ENCODE measurements at regions not wholly inside any gene's neighbourhood (a gene's known extent, or its start where the extent isn't known, plus 50 kb on each side); places are given as distances from the start of the nearest gene placed in this dataset.

- no peak overlapping the region for H3K4me2 ChIP-seq (ENCODE audit: low read length)
- no peaks in the 10 kb centered on the region for H3K4me1 ChIP-seq (ENCODE audit: low read length)
- no peaks in the 10 kb centered on the region for H3K79me2 ChIP-seq (ENCODE audit: low read length)
- no peak overlapping the region for H3K4me3 ChIP-seq (ENCODE audit: low read length)
- no peaks in the 10 kb centered on the region for H3K36me3 ChIP-seq (replicated peaks; ENCODE audit: low read depth, low read length)
- H3K9ac ChIP-seq (ENCODE audit: low read length) = no peak overlapping the region
- TF ChIP-seq CTCF (IDR thresholded peaks at IDR 0.05; ENCODE audit: low read depth, low read length) (no peak), EZH2phosphoT487 (IDR thresholded peaks at IDR 0.05; ENCODE audit: low read depth) (no peak)
- no peaks in the 10 kb centered on the region for H3K27me3 ChIP-seq (ENCODE audit: low read depth, low read length)
- no peak overlapping the region for H3K27ac ChIP-seq (ENCODE audit: low read length)
- H3K9me3 ChIP-seq (ENCODE audit: insufficient read depth, low read length) = no peaks in the 10 kb centered on the region
- no peaks in the 10 kb centered on the region for H4K20me1 ChIP-seq (ENCODE audit: insufficient read depth, low read length)
- H2AFZ ChIP-seq (ENCODE audit: low read depth, low read length) = no peak overlapping the region
Observed at GRCh38 chrX:42531441-42531840, 246.5 kb downstream of the PPP1R2C start.

GRCh38 chrX:42530027-42530426 lies 247.9 kb downstream of the PPP1R2C start:
- H3K9ac ChIP-seq (ENCODE audit: low read length) = no peak overlapping the region
- H4K20me1 ChIP-seq (ENCODE audit: insufficient read depth, low read length) = no peaks in the 10 kb centered on the region
- no peak overlapping the region for H3K4me3 ChIP-seq (ENCODE audit: low read length)
- no peaks in the 10 kb centered on the region for H3K36me3 ChIP-seq (replicated peaks; ENCODE audit: low read depth, low read length)
- TF ChIP-seq EZH2phosphoT487 (IDR thresholded peaks at IDR 0.05; ENCODE audit: low read depth) = no peak
- no peak for TF ChIP-seq CTCF (IDR thresholded peaks at IDR 0.05; ENCODE audit: low read depth, low read length)
- no peaks in the 10 kb centered on the region for H3K79me2 ChIP-seq (ENCODE audit: low read length)
- no peak overlapping the region for H3K27ac ChIP-seq (ENCODE audit: low read length)
- no peaks in the 10 kb centered on the region for H3K27me3 ChIP-seq (ENCODE audit: low read depth, low read length)
- H2AFZ ChIP-seq (ENCODE audit: low read depth, low read length) = no peak overlapping the region
- no peaks in the 10 kb centered on the region for H3K4me1 ChIP-seq (ENCODE audit: low read length)
- H3K4me2 ChIP-seq (ENCODE audit: low read length) = no peak overlapping the region
- no peaks in the 10 kb centered on the region for H3K9me3 ChIP-seq (ENCODE audit: insufficient read depth, low read length)

GRCh38 chrX:42524379-42524778 lies 253.6 kb downstream of the PPP1R2C start:
- no peaks in the 10 kb centered on the region for H4K20me1 ChIP-seq (ENCODE audit: insufficient read depth, low read length)
- TF ChIP-seq CTCF (IDR thresholded peaks at IDR 0.05; ENCODE audit: low read depth, low read length) (no peak), EZH2phosphoT487 (IDR thresholded peaks at IDR 0.05; ENCODE audit: low read depth) (no peak)
- no peak overlapping the region for H3K4me3 ChIP-seq (ENCODE audit: low read length)
- H3K79me2 ChIP-seq (ENCODE audit: low read length) = no peaks in the 10 kb centered on the region
- H3K9me3 ChIP-seq (ENCODE audit: insufficient read depth, low read length) = no peaks in the 10 kb centered on the region
- no peak overlapping the region for H3K9ac ChIP-seq (ENCODE audit: low read length)
- H2AFZ ChIP-seq (ENCODE audit: low read depth, low read length) = no peak overlapping the region
- H3K36me3 ChIP-seq (replicated peaks; ENCODE audit: low read depth, low read length) = no peaks in the 10 kb centered on the region
- H3K4me2 ChIP-seq (ENCODE audit: low read length) = no peak overlapping the region
- H3K27me3 ChIP-seq (ENCODE audit: low read depth, low read length) = no peaks in the 10 kb centered on the region
- no peak overlapping the region for H3K27ac ChIP-seq (ENCODE audit: low read length)
- H3K4me1 ChIP-seq (ENCODE audit: low read length) = no peaks in the 10 kb centered on the region

- Histone ChIP-seq H3K4me1 (ENCODE audit: low read length) (no peaks in the 10 kb centered on the region), H3K27me3 (ENCODE audit: low read depth, low read length) (no peaks in the 10 kb centered on the region), H3K9me3 (ENCODE audit: insufficient read depth, low read length) (no peaks in the 10 kb centered on the region), H4K20me1 (ENCODE audit: insufficient read depth, low read length) (no peaks in the 10 kb centered on the region), H3K27ac (ENCODE audit: low read length) (no peak overlapping the region), H2AFZ (ENCODE audit: low read depth, low read length) (no peak overlapping the region), H3K4me2 (ENCODE audit: low read length) (no peak overlapping the region), H3K4me3 (ENCODE audit: low read length) (no peak overlapping the region), H3K79me2 (ENCODE audit: low read length) (no peaks in the 10 kb centered on the region), H3K36me3 (replicated peaks; ENCODE audit: low read depth, low read length) (no peaks in the 10 kb centered on the region), H3K9ac (ENCODE audit: low read length) (no peak overlapping the region)
- TF ChIP-seq CTCF (IDR thresholded peaks at IDR 0.05; ENCODE audit: low read depth, low read length) = no peak
- TF ChIP-seq EZH2phosphoT487 (IDR thresholded peaks at IDR 0.05; ENCODE audit: low read depth) = no peak
Observed at GRCh38 chrX:42519666-42520231, 258.2 kb downstream of the PPP1R2C start.

All from OCI-LY3 (cell line).